NB4 (cell line): ENCODE measurements at regions not wholly inside any gene's neighbourhood (a gene's known extent, or its start where the extent isn't known, plus 50 kb on each side); places are given as distances from the start of the nearest gene placed in this dataset.

Experiments used
- MYC ChIP-seq: IDR thresholded peaks from 2 replicates; pipeline ENCODE4 v1.6.1; 2011; ENCODE audit warnings: low read depth, low read length
- POLR2A ChIP-seq: IDR thresholded peaks from 2 replicates; pipeline ENCODE4 v1.6.1; 2011; ENCODE audit warnings: mild to moderate bottlenecking; ENCODE audit not compliant: insufficient read length; ENCODE audit errors: extremely low read depth
- TF ChIP-seq, protein P1 (sequence below): IDR thresholded peaks from one replicate; pipeline ENCODE4 v1.5.1; 2012; ENCODE audit warnings: low read depth, low read length
- TF ChIP-seq, protein P2 (sequence below): IDR thresholded peaks from 2 replicates; pipeline ENCODE4 v1.6.1; 2011; ENCODE audit warnings: low read depth, low read length

DNA sequence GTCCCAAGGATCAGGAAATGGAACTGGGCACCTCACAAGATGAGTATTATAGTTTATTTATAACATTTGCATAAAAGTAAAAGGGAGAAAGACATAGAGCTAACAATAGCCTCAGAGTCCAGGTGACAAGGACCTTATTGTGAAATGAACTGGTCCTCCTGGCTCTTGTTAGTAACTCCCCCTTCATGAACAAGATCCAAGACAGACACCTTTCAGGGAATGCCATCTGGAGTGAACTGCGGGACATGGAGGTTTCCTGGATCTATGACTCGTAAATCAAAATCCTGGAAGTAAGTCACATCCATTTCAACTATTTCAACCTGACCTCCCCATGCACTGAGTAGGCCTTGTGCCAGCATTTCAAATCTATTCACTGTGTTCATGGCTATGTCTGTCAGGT is 129.5 kb upstream of the GAS1 start:
- TF ChIP-seq POLR2A (no peak), MYC (no peak)
- TF ChIP-seq, protein P1, sequence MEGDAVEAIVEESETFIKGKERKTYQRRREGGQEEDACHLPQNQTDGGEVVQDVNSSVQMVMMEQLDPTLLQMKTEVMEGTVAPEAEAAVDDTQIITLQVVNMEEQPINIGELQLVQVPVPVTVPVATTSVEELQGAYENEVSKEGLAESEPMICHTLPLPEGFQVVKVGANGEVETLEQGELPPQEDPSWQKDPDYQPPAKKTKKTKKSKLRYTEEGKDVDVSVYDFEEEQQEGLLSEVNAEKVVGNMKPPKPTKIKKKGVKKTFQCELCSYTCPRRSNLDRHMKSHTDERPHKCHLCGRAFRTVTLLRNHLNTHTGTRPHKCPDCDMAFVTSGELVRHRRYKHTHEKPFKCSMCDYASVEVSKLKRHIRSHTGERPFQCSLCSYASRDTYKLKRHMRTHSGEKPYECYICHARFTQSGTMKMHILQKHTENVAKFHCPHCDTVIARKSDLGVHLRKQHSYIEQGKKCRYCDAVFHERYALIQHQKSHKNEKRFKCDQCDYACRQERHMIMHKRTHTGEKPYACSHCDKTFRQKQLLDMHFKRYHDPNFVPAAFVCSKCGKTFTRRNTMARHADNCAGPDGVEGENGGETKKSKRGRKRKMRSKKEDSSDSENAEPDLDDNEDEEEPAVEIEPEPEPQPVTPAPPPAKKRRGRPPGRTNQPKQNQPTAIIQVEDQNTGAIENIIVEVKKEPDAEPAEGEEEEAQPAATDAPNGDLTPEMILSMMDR = no peak
- TF ChIP-seq, protein P2, sequence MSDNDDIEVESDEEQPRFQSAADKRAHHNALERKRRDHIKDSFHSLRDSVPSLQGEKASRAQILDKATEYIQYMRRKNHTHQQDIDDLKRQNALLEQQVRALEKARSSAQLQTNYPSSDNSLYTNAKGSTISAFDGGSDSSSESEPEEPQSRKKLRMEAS = no peak
